GM19025 (cell line): ENCODE measurements at regions not wholly inside any gene's neighbourhood (a gene's known extent, or its start where the extent isn't known, plus 50 kb on each side); places are given as distances from the start of the nearest gene placed in this dataset.
"Not testable (repeated sequence)": the region's sequence is repeated elsewhere in the genome, so short reads cannot be mapped to it uniquely, and the experiment has no call there.

Experiments used
- ATAC-seq: cut with Tn5 transposase; IDR thresholded peaks from one replicate; pipeline ENCODE4 v1.9.1; 2021; ENCODE audit warnings: mild to moderate bottlenecking, low read depth, moderate library complexity; ENCODE audit not compliant: unreplicated experiment

- ATAC-seq: no peak
These were observed 91.5 kb upstream of the KCND2 start for GRCh38 chr7:120181499-120181898.

GRCh38 chr7:120184866-120185265 lies 88.1 kb upstream of the KCND2 start:
- no peak for ATAC-seq

- ATAC-seq: no peak
These were observed 86.9 kb upstream of the KCND2 start for GRCh38 chr7:120185940-120186682.

GRCh38 chr7:120186688-120187087 lies 86.3 kb upstream of the KCND2 start:
- no peak for ATAC-seq

GRCh38 chr7:120189623-120190022 lies 83.4 kb upstream of the KCND2 start:
- no peak for ATAC-seq

- no peak for ATAC-seq
These were observed 82.9 kb upstream of the KCND2 start for GRCh38 chr7:120190109-120190508.

- no peak for ATAC-seq
These were observed 82.4 kb upstream of the KCND2 start for GRCh38 chr7:120190566-120190965.

GRCh38 chr7:120191423-120191822 lies 81.6 kb upstream of the KCND2 start:
- not testable (repeated sequence) for ATAC-seq

- no peak for ATAC-seq
These were observed 71.7 kb upstream of the KCND2 start for GRCh38 chr7:120201290-120201689.

- no peak for ATAC-seq
These were observed 67.9 kb upstream of the KCND2 start for GRCh38 chr7:120205101-120205500.

- ATAC-seq: no peak
These were observed 65.9 kb upstream of the KCND2 start for GRCh38 chr7:120207037-120207436.

GRCh38 chr7:120215654-120216053 lies 57.3 kb upstream of the KCND2 start:
- ATAC-seq: no peak

- no peak for ATAC-seq
These were observed 56.0 kb upstream of the KCND2 start for GRCh38 chr7:120216947-120217346.

GRCh38 chr7:120218712-120219111 lies 54.3 kb upstream of the KCND2 start:
- ATAC-seq: no peak

GRCh38 chr7:120221666-120222065 lies 51.3 kb upstream of the KCND2 start:
- ATAC-seq: no peak
